Posterior vena cava (tissue), 2 donors: ENCODE measurements at regions not wholly inside any gene's neighbourhood (a gene's known extent, or its start where the extent isn't known, plus 50 kb on each side); places are given as distances from the start of the nearest gene placed in this dataset.

Experiments
- DNase-seq: peaks from one replicate; pipeline ENCODE4 v3.0.0-alpha.2; 2020; ENCODE audit warnings: low spot score
- intact Hi-C, 2 donors: fragments of 100-400 bp; cut with DNase I; formaldehyde crosslinking; loops; one replicate each; pipeline versions ENCODE4 v1.14.1 to v1.14.2; 2022 to 2023
- donor health status: DM: yes; HTN: yes; CAD: no.
- donor health status: DM: yes; HTN: yes; CAD: no.

GRCh38 chr18:76566987-76567386 is 71.9 kb upstream of the ZNF516 start:
- no peak for DNase-seq
- intact Hi-C loops = no loop called here

DNA sequence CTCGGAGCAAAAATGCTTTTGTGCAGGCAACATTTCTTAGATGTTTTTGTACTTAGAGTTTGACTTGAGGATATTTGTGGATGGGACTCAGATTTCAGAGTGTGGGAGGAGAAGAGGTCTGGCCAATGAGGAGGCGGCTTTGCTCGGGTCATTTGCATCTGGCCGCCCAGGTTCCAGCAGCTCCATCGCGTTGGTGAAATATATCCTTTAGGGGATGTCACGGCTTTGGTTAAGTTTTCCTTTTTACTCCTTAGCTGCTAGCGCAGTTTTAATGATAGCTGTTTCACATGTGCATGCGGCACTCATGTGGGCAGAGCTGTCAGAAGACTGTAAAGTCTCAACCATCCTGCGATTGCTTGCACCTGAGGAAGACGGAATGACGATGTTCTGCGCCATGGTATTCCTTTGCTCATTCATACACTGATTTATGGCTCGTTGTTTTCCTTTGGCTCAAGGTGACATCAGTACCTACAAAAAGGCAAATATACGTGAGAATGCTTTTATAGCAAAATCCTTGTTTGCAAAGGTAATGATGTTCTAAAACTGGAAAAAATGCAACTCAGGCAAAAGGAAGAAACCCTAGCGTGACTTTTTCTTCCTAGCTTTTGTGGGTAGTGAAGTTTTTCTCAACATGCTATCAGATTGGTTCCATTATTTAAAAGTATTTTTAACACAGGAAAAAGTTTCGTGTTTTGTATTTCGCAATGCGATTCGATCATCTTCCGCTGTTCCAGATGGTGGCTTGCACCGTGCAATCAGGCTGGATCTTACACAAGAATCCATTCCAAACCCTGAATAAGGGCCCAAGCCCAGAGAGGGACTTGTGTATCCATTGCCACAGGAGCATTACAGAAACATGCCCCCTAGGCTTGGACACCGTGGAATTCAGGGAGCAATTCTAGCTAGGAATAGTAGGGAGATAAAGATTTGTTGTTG is 70.5 kb upstream of the ZNF516 start:
- intact Hi-C loops = no loop called here
- no peak for DNase-seq

- intact Hi-C loops = no loop called here
- no peak for DNase-seq
Measured at GRCh38 chr18:76564655-76565237, 69.7 kb upstream of the ZNF516 start.

- no peak for DNase-seq
Measured at GRCh38 chr18:76564117-76564516, 69.1 kb upstream of the ZNF516 start.

DNA sequence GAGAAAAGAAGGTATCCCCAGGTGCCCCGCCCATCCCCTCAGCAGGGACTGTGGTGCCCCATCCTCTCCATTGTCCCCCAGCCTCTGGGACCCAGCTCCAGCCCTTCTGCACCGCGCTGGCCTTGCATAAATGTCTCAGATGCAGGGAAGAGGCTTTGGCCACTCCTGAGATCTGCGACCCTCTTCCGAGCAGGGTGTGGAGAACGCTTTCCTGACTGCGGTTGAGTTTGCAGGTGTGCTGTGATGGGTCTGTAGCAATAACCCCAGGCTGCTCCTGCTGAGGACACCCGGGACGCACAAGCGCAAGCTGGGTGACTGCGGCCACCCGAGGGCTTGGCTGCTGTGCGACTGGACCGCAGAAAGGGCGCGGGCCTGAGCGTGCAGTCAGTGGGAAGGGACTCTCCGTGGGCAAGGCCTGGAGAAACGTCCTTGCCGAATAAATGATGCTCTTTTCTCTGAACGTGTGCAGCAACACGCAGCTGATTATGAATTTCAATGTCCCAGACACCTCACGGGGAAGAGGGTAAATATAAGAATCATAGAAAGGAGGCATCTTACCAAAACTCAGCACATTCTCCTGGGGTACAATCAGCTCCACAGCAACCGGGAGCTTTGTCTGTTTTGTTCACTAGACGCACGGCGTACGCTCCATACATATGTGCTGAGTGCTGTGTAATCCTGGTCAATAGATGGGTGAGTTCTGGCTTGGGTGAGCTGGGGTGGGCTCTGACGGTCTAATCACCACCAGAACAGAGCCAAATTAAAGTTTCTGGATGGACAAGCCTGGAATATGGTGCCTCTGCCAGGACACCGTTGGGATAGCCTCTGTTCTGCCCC is 67.5 kb upstream of the ZNF516 start:
- intact Hi-C loops = no loop called here
- DNase-seq = no peak

More at GRCh38 chr18:76564117-76564516, 69.1 kb upstream of the ZNF516 start:
- intact Hi-C loops = no loop called here

DNA sequence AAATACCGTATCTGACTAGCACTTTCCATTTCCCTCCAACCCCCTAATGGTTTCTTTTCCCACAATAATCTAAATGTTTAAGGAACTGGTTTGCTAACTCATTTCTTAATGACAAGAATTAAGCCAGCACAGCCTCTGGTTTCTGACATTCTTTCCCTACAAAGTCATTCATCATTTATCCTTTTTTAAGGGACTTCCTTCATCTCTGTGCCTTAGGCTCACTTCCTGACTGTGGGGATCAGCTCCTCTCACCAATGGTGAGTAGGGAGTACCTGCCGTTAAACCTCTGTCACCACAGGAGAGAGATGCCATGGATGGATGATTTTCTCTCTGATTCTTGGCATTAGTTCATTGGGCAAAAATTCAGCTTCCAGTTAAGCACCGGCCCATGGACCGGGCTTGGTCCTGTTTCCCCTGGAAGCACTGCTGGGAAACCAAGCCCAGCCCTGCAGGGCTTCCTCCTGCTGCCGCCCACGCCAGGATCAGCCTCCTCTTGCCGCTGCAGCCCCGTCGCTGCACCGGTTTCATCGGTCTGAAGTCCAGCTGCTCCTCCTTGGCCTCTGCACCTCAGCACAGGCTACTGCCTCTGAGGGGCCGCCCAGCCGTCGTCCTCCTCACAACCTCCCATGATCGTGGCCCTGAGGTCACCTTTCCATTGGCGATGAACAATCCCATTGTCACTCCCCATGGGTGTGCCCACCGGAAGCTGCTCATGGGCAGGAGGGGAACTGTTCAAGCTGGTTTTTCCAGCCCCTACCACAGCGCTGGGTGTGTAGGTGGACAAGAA is 64.0 kb upstream of the ZNF516 start:
- DNase-seq = no peak
- intact Hi-C loops = no loop called here

GRCh38 chr18:76557026-76557575 is 62.1 kb upstream of the ZNF516 start:
- intact Hi-C loops = no loop called here
- DNase-seq = no peak

GRCh38 chr18:76554547-76555222 is 59.6 kb upstream of the ZNF516 start:
- no peak for DNase-seq
- intact Hi-C loops = no loop called here

DNA sequence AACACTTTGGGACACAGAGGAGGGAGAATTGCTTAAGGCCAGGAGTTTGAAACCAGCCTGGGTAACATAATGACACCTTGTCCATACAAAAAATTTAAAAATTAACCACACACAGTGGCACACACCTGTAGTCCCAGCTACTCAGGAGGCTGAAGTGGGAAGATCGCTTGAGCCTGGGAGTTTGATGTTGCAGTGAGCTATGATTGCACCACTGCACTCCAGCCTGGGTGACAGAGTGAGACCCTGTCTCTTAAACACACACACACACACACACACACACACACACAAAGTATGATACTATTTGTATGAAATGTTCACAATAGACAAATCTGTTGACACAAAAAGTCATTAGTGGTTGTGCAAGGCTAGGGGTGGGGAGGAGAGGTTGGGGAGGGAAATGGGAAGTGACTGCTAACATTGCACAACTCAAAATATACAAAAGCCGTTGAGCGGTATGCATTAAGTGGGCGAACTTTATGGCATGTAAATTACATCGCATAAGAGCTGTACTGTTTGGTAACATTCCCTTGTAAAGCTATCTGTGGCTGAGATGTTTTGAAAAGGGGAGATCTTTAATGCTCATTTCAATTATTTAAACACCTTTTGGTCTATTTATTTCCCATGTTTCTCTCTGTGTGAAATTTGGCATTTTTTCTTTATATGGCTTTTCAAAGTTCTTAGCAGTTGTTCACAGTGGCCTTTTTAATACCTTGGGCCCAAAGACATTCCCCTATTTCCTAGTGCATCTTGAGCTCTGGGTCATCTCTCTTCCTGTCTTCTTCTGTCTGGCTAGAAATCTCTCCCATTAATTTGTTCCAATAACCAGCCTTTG is 58.9 kb upstream of the ZNF516 start:
- DNase-seq = no peak

GRCh38 chr18:76548541-76548940 is 53.5 kb upstream of the ZNF516 start:
- no peak for DNase-seq
- intact Hi-C loops = no loop called here

More for the DNA sequence above, 58.9 kb upstream of the ZNF516 start:
- intact Hi-C loops = no loop called here

- intact Hi-C loops = no loop called here
- DNase-seq = no peak
Measured at GRCh38 chr18:76547296-76547695, 52.3 kb upstream of the ZNF516 start.

DNA sequence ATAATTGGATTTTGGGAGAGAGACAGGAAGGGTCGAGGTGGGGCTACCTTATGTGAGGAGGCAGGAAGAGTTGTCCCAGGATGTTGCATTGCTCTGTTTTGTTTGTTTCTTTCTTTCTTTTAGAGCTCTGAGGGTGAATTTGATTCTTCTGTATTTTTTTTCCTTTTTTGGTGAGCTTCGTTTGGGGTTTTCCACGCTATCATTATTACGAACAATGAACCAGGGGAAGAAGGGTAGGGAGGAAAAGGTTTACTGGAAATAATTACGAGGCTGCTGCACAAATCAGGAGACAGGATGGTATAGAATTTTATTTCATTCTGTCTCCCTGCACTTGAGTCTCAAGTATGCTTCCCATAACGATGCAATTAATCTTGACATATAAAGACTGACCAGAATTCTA is 51.4 kb upstream of the ZNF516 start:
- no peak for DNase-seq
- intact Hi-C loops = no loop called here

DNA sequence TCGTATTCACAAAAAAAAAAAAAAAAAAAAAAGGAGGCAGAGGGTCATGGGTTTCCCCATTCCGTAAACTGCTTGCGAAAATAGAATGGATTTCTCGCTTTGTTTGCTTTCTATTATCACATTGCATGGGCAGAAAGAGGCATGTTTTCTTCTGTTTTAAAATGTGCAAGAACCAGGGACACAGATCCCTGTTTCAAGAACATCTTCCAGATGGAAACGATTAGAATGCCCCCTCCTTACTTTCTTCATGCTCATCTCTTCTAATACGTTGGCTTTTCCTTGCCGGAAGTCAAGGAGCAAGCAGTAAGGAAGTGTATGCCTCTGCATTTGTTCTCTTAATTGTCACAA is 51.0 kb upstream of the ZNF516 start:
- DNase-seq = no peak
- intact Hi-C loops = no loop called here

GRCh38 chr18:76545433-76546087 is 50.5 kb upstream of the ZNF516 start:
- intact Hi-C loops = no loop called here
- DNase-seq = no peak

DNA sequence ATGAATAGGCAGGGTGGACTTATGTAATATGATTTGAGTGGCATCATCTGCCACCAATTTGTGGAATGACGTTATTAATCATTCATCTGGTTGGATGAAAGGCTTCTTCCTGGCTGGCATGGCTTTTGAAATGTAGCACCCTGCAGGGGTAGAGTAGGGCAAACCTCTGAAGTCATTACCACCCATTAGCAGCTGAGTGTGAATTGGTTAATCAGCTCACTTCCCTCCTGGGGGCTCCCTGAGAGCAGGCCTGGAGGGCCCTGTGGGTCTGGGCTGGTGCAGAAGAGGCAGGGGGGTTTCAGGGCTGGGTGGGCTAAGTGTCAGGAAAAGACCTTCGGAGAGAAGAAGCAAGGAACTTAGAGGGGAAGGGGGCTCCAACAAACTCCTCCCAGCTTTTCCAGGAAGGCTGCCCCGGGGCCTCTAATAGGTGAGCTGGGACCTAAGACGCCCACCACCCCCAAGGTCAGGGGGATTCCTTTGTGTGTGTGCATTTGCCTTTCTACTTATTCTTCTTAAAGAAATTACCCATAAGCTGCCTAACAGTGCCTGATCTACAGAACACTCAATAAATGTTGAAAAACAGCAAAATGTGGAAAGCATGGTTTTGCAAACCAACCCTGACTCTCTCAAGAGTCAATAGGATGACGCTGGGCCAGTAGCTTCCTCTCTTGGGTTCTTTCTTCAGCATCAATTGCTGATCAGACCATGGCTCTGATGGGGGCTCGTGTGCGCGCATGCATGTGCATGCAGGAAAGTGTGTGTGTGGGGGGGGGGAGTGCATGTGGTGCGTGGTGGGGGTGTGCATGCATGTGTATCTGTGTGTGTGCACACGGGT is 49.7 kb upstream of the ZNF516 start:
- no peak for DNase-seq
- intact Hi-C loops = no loop called here
